Neuronal stem cell (in vitro differentiated cells): ENCODE measurements at regions not wholly inside any gene's neighbourhood (a gene's known extent, or its start where the extent isn't known, plus 50 kb on each side); places are given as distances from the start of the nearest gene placed in this dataset.

Source experiments
- DNase-seq: peaks from one replicate; pipeline ENCODE4 v3.0.0-alpha.2; 2013; ENCODE audit warnings: low spot score
- H2AFZ ChIP-seq: one replicate; pipeline ENCODE4 v1.6.1; 2013; ENCODE audit warnings: mild to moderate bottlenecking, low read length, inconsistent platforms
- H2AK5ac ChIP-seq: 2 replicates; pipeline ENCODE4 v1.6.1; 2013; ENCODE audit warnings: low read depth, mild to moderate bottlenecking, inconsistent platforms, low read length, moderate library complexity, mixed read lengths
- H2BK120ac ChIP-seq: 2 replicates; pipeline ENCODE4 v1.6.1; 2013; ENCODE audit warnings: low read depth, mild to moderate bottlenecking, inconsistent platforms, low read length, moderate library complexity, mixed read lengths
- H2BK12ac ChIP-seq: one replicate; pipeline ENCODE4 v1.6.1; 2013; ENCODE audit warnings: low read length, inconsistent platforms
- H2BK15ac ChIP-seq: 2 replicates; pipeline ENCODE4 v1.6.1; 2013; ENCODE audit warnings: mild to moderate bottlenecking, low read length, inconsistent platforms, mixed read lengths
- H2BK5ac ChIP-seq: one replicate; pipeline ENCODE4 v1.6.1; 2013; ENCODE audit warnings: inconsistent platforms, mild to moderate bottlenecking, low read length, moderate library complexity
- H3K14ac ChIP-seq: one replicate; pipeline ENCODE4 v1.6.1; 2013; ENCODE audit warnings: low read length, inconsistent platforms
- H3K18ac ChIP-seq: 2 replicates; pipeline ENCODE4 v1.6.1; 2013; ENCODE audit warnings: low read length, inconsistent platforms
- H3K23ac ChIP-seq: 2 replicates; pipeline ENCODE4 v1.6.1; 2013; ENCODE audit warnings: low read depth, mild to moderate bottlenecking, mixed read lengths, low read length, inconsistent platforms; ENCODE audit not compliant: poor library complexity
- H3K27ac ChIP-seq: replicated peaks from 3 replicates; pipeline ENCODE4 v1.5.1; 2013; ENCODE audit warnings: low read length, inconsistent platforms
- H3K27me3 ChIP-seq, 3 experiments: 2 replicates each; pipeline ENCODE4 v1.6.1; 2013; ENCODE audit warnings: low read length in 3 of 3, mild to moderate bottlenecking in 2 of 3, inconsistent platforms in 1 of 3, low read depth in 1 of 3, mixed read lengths in 1 of 3, moderate library complexity in 1 of 3; ENCODE audit not compliant: control insufficient read depth in 3 of 3, insufficient read depth in 3 of 3
- H3K36me3 ChIP-seq, 2 donors: replicated peaks in 1 of 2; 2 replicates each; pipeline ENCODE4 v1.6.1; 2013; ENCODE audit warnings: low read length in 2 of 2; ENCODE audit not compliant: control insufficient read depth in 2 of 2, insufficient read depth in 2 of 2
- H3K4ac ChIP-seq: 2 replicates; pipeline ENCODE4 v1.6.1; 2013; ENCODE audit warnings: inconsistent platforms, mild to moderate bottlenecking, low read length, moderate library complexity
- H3K4me1 ChIP-seq, 2 donors: 1 replicate in 1 of 2; 2 replicates in 1 of 2; pipeline ENCODE4 v1.6.1; 2013; ENCODE audit warnings: low read length in 2 of 2, low read depth in 1 of 2; ENCODE audit not compliant: control insufficient read depth in 2 of 2, insufficient read depth in 1 of 2
- H3K4me2 ChIP-seq: one replicate; pipeline ENCODE4 v1.6.1; 2013; ENCODE audit warnings: mild to moderate bottlenecking, low read length, inconsistent platforms; ENCODE audit not compliant: insufficient read depth, poor library complexity, severe bottlenecking
- H3K4me3 ChIP-seq, 2 donors: 2 replicates each; pipeline ENCODE4 v1.5.1; 2013; ENCODE audit warnings: low read length in 2 of 2, mild to moderate bottlenecking in 2 of 2, inconsistent platforms in 1 of 2, moderate library complexity in 1 of 2
- H3K79me1 ChIP-seq: one replicate; pipeline ENCODE4 v1.6.1; 2013; ENCODE audit warnings: low read depth, mild to moderate bottlenecking, inconsistent platforms, low read length, moderate library complexity
- H3K9ac ChIP-seq: one replicate; pipeline ENCODE4 v1.6.1; 2013; ENCODE audit warnings: mild to moderate bottlenecking, low read depth, low read length, inconsistent platforms; ENCODE audit not compliant: poor library complexity
- H3K9me3 ChIP-seq, 2 donors: replicated peaks in 1 of 2; 2 replicates each; pipeline versions ENCODE3 to v1.6.1; 2013; ENCODE audit warnings: low read length in 2 of 2, mild to moderate bottlenecking in 2 of 2, inconsistent platforms in 1 of 2, low read depth in 1 of 2, mixed read lengths in 1 of 2, moderate library complexity in 1 of 2; ENCODE audit not compliant: control insufficient read depth in 2 of 2, insufficient read depth in 1 of 2
- H4K8ac ChIP-seq: one replicate; pipeline ENCODE4 v1.6.1; 2013; ENCODE audit warnings: low read depth, mild to moderate bottlenecking, inconsistent platforms, low read length, moderate library complexity
- H4K91ac ChIP-seq: one replicate; pipeline ENCODE4 v1.6.1; 2013; ENCODE audit warnings: low read length, low read depth, mild to moderate bottlenecking, inconsistent platforms; ENCODE audit not compliant: poor library complexity
- WGBS, 2 donors: extraction: QIAGEN DNeasy Blood & Tissue Kit; methylation state at CpG; one replicate each; pipeline ENCODE4 v1.1.7; 2013; ENCODE audit warnings: missing lambda C conversion rate in 2 of 2, mixed read lengths in 1 of 2; ENCODE audit not compliant: insufficient read length in 2 of 2, insufficient replicate concordance in 1 of 2; ENCODE audit errors: extremely low coverage in 2 of 2; 5-methylcytosine and 5-hydroxymethylcytosine counted together

DNA sequence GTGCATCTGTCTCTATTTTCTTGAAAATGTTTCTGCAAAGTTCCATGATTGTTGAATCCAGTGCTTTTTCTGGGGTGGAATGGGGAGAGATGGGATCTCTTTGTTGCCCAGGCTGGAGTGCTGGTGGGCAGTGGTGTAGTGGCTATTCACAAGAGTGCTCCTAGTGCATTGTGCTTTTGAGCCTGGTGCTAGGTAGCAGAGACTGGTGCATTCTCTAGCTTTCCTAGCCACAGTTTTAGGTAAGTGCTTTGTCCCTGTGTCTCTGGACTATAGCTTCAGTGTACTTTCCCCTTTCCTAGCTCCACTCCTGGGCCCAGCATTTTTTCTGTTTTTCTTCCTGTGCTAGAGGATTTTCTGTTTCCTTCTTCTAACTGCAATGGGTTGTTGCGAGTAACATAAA is 825.6 kb downstream of the SLITRK6 start:
- Histone ChIP-seq H3K4me2 (no peak overlapping the region), H3K4ac (no peak overlapping the region), H2BK12ac (no peak overlapping the region), H3K23ac (no peak overlapping the region), H3K9me3 (no peaks in the 10 kb centered on the region), H4K8ac (no peak overlapping the region), H3K14ac (no peak overlapping the region), H3K27ac (peak overlapping the region; percentile 6), H3K4me1 (peaks cover 0 to 3% of the 10 kb centered on the region in 2 donors), H3K36me3 (no peaks in the 10 kb centered on the region), H4K91ac (no peak overlapping the region), H3K18ac (no peak overlapping the region), H3K4me3 (no peak overlapping the region), H2BK15ac (no peak overlapping the region), H3K79me1 (no peaks in the 10 kb centered on the region), H3K27me3 (no peaks in the 10 kb centered on the region), H3K9ac (no peak overlapping the region), H2AK5ac (no peak overlapping the region), H2BK5ac (no peak overlapping the region), H2BK120ac (no peak overlapping the region), H2AFZ (peak overlapping the region; percentile 48)
- peak; percentile 11 for DNase-seq
- WGBS, 2 donors = no CpG with 5 or more reads among the region's 1 CpG

DNA sequence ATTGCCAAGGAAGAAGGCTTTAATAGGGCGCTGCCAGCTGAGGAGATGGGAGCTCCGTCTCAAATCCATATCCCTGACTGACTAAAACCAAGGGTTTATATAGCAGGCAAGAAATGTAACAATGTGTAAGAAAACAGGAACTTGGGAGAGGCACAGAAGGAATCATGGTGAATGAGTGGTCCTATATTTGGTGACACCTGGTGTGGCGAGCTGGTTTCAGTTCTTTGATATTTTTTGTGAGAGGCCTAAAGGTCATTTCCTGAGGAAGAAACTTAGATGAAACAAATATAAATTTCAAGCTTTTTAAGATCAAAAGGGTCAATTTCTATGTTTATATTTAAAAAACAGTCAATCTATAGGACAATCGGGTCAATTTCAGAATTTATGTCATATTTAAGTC is 826.3 kb downstream of the SLITRK6 start:
- no peak overlapping the region for H4K91ac ChIP-seq
- H3K27ac ChIP-seq = no peak overlapping the region
- H3K4ac ChIP-seq = no peak overlapping the region
- no peak for DNase-seq
- no peak overlapping the region for H3K9ac ChIP-seq
- H3K36me3 ChIP-seq = no peaks in the 10 kb centered on the region
- no peak overlapping the region for H3K23ac ChIP-seq
- no peak overlapping the region for H3K14ac ChIP-seq
- peaks cover 0 to 3% of the 10 kb centered on the region in 2 donors for H3K4me1 ChIP-seq
- no peak overlapping the region for H2AK5ac ChIP-seq
- H3K4me3 ChIP-seq = no peak overlapping the region
- H3K9me3 ChIP-seq = no peaks in the 10 kb centered on the region
- no peak overlapping the region for H2BK15ac ChIP-seq
- H3K18ac ChIP-seq = no peak overlapping the region
- H2AFZ ChIP-seq = no peak overlapping the region
- no peaks in the 10 kb centered on the region for H3K27me3 ChIP-seq
- no CpG with 5 or more reads among the region's 4 CpGs for WGBS, 2 donors
- no peak overlapping the region for H3K4me2 ChIP-seq
- no peak overlapping the region for H2BK120ac ChIP-seq
- no peak overlapping the region for H2BK5ac ChIP-seq
- H4K8ac ChIP-seq = no peak overlapping the region
- no peak overlapping the region for H2BK12ac ChIP-seq
- no peaks in the 10 kb centered on the region for H3K79me1 ChIP-seq

DNA sequence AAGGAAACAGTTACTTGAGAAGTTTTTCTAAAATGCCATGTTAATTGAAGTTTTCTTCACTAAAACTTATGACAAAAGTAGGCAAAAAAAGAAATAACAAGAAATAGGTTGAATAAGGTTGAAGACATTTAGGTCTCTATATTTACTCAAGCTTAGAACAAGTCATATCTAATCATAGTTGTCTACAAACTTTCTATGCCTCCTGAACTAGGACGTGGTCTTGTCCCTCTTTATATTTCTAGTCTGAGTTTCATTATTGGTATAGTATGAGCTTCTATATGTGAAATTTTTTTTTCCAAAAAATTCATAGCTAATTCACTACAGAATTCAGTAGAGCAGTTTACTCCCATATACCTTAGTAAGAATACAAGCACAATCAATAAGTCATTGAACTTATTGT is 836.4 kb downstream of the SLITRK6 start:
- H3K4me3 ChIP-seq = no peak overlapping the region
- H3K9ac ChIP-seq = no peak overlapping the region
- no peak overlapping the region for H2BK120ac ChIP-seq
- H3K27ac ChIP-seq = no peak overlapping the region
- no peaks in the 10 kb centered on the region for H3K79me1 ChIP-seq
- no peak overlapping the region for H4K8ac ChIP-seq
- H4K91ac ChIP-seq = no peak overlapping the region
- H3K4me2 ChIP-seq = no peak overlapping the region
- H2BK15ac ChIP-seq = no peak overlapping the region
- H3K4me1 ChIP-seq = no peaks in the 10 kb centered on the region
- H2AK5ac ChIP-seq = no peak overlapping the region
- H3K18ac ChIP-seq = no peak overlapping the region
- H3K27me3 ChIP-seq = no peaks in the 10 kb centered on the region
- no CpG with 5 or more reads among the region's 1 CpG for WGBS, 2 donors
- H3K9me3 ChIP-seq = no peaks in the 10 kb centered on the region
- no peak overlapping the region for H3K23ac ChIP-seq
- H2AFZ ChIP-seq = no peak overlapping the region
- H2BK5ac ChIP-seq = no peak overlapping the region
- no peaks in the 10 kb centered on the region for H3K36me3 ChIP-seq
- no peak overlapping the region for H3K14ac ChIP-seq
- DNase-seq = no peak
- no peak overlapping the region for H2BK12ac ChIP-seq
- H3K4ac ChIP-seq = no peak overlapping the region

DNA sequence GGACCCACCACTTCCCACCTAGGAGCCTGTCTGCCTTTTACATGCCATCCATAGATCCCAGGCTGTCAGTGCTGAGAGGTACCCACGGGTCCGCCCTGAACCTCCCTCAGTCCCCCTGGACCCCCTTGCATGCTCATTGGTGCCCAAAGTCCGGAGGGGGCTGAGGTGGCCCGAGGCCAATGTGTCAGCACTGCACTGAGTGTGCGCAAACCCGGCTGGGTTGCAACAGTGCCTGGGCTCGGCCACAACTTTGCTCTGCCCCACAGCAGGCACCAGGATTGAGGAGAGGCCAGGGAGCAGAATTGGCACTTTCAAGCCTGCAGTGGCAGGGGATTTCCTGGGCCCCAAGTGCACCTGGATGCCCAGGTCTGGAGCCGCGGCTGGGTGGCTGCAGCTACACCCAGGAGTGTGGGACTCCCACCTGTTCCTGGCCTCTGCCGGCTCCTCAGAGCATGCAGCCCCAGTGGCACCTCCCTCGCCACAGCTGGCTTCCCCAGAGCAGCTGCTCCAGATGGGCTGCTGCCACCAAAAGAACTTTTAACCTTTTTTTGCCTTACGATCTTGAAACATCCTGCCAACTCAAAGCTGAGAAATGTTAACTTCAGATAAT is 837.0 kb downstream of the SLITRK6 start:
- H3K4me1 ChIP-seq = no peaks in the 10 kb centered on the region
- peak overlapping the region; percentile 38 for H3K14ac ChIP-seq
- no peak overlapping the region for H3K27ac ChIP-seq
- H3K4me2 ChIP-seq = no peak overlapping the region
- no peak overlapping the region for H4K91ac ChIP-seq
- no peak overlapping the region for H2AFZ ChIP-seq
- H3K18ac ChIP-seq = peak overlapping the region; percentile 85
- no peak overlapping the region for H2BK15ac ChIP-seq
- peak overlapping the region; percentile 43 for H4K8ac ChIP-seq
- H2BK5ac ChIP-seq = no peak overlapping the region
- DNase-seq = no peak
- no peak overlapping the region for H3K9ac ChIP-seq
- H3K36me3 ChIP-seq = no peaks in the 10 kb centered on the region
- no peak overlapping the region for H2AK5ac ChIP-seq
- H3K23ac ChIP-seq = no peak overlapping the region
- H3K27me3 ChIP-seq = no peaks in the 10 kb centered on the region
- H2BK120ac ChIP-seq = no peak overlapping the region
- no peak overlapping the region for H3K4ac ChIP-seq
- no peak overlapping the region for H3K4me3 ChIP-seq
- no peaks in the 10 kb centered on the region for H3K9me3 ChIP-seq
- no peaks in the 10 kb centered on the region for H3K79me1 ChIP-seq
- peak overlapping the region; percentile 10 for H2BK12ac ChIP-seq
- WGBS, 2 donors = no CpG with 5 or more reads among the region's 12 CpGs
